ENCODE measurements at regions not wholly inside any gene's neighbourhood (a gene's known extent, or its start where the extent isn't known, plus 50 kb on each side); places are given as distances from the start of the nearest gene placed in this dataset.

GRCh38 chrY:14330362-14330761 lies 194.0 kb upstream of the NLGN4Y start:
- TF ChIP-seq CTCF (conservative IDR thresholded peaks at IDR 0.05 in 1 of 2, IDR thresholded peaks at IDR 0.05 in 1 of 2; ENCODE audit: low read depth in 1 of 2, low read length in 2 of 2) (no peak), EZH2 (IDR thresholded peaks at IDR 0.05; ENCODE audit: low read length, missing control alignments) (no peak)
